Activated CD8-positive, alpha-beta T cell treated with anti-CD3 and anti-CD28 coated beads, Interleukin-2, amount 10 ng/mL, durations not matched to agents 7 days and 5 days (primary cell): ENCODE measurements at regions not wholly inside any gene's neighbourhood (a gene's known extent, or its start where the extent isn't known, plus 50 kb on each side); places are given as distances from the start of the nearest gene placed in this dataset.

Experiments
- ATAC-seq: fragments of 150-1000 bp; cut with Tn5 transposase; one replicate; pipeline ENCODE4 v1.10.0; 2021; ENCODE audit warnings: moderate library complexity
- CTCF ChIA-PET: fragments of 350-600 bp; sonication (Branson Sonifier 250); formaldehyde crosslinking; loops from one replicate; lab custom pipeline; 2021; ENCODE audit warnings: antibody characterized with exemption; lab: Charles Lee
- POLR2A ChIA-PET: fragments of 350-600 bp; sonication (Branson Sonifier 250); formaldehyde crosslinking; loops from one replicate; lab custom pipeline; 2021; ENCODE audit warnings: antibody characterized with exemption; lab: Charles Lee
- DNase-seq: peaks from one replicate; pipeline ENCODE4 v3.0.0-alpha.2; 2020
- H3K27ac Mint-ChIP-seq: one replicate; pipeline ENCODE4 v1.8.0; 2021; ENCODE audit warnings: mild to moderate bottlenecking, mixed read lengths
- H3K27me3 Mint-ChIP-seq: one replicate; pipeline ENCODE4 v1.8.0; 2021; ENCODE audit warnings: low read depth, mixed read lengths
- H3K36me3 Mint-ChIP-seq: one replicate; pipeline ENCODE4 v1.8.0; 2021; ENCODE audit warnings: low read depth, mixed read lengths
- H3K4me1 Mint-ChIP-seq: one replicate; pipeline ENCODE4 v1.8.0; 2021; ENCODE audit warnings: low read depth, mixed read lengths
- H3K4me3 Mint-ChIP-seq: one replicate; pipeline ENCODE4 v1.8.0; 2021; ENCODE audit warnings: mild to moderate bottlenecking, mixed read lengths
- H3K9me3 Mint-ChIP-seq: one replicate; pipeline ENCODE4 v1.8.0; 2022; ENCODE audit warnings: mixed read lengths; ENCODE audit not compliant: insufficient read depth

DNA sequence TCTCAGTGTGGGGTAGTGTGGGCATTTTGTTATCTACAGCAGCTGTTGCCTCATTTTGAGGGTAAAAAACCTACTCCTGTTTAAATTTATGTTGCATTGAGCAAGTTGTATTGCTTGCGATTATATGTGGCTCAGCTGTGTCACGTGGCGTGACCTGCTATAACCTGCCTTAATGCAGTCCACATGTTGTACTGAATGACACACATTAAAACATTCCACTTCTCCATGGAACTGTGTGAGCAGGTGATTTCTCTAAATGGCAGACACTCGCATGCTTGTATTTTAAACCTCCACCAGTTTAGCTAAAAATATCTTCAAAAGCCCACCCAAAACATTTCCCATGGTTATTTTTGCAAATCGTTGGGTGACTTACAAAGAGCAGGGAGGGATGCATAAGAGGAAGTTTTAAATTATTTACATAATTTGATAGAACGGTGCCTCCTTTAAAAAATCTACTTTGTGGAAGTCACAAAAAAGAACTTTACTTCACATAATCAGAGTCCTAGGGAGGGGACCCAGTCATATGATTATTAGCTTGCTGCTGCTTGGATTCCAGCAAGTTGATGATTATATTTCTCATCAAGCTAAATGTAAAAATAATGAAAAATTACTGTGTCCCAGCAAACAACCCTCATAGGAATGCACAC lies 163.3 kb upstream of the ZEB2 start:
- CTCF ChIA-PET, result no interaction called here
- ATAC-seq (no peak), DNase-seq (no peak)
- no peaks in the 10 kb centered on the region for H3K36me3 Mint-ChIP-seq
- H3K27me3 Mint-ChIP-seq, result peaks cover 3% of the 10 kb centered on the region
- H3K9me3 Mint-ChIP-seq, result no peaks in the 10 kb centered on the region
- H3K4me3 Mint-ChIP-seq, result no peak overlapping the region
- POLR2A ChIA-PET, result no interaction called here
- no peaks in the 10 kb centered on the region for H3K4me1 Mint-ChIP-seq
- no peak overlapping the region for H3K27ac Mint-ChIP-seq

DNA sequence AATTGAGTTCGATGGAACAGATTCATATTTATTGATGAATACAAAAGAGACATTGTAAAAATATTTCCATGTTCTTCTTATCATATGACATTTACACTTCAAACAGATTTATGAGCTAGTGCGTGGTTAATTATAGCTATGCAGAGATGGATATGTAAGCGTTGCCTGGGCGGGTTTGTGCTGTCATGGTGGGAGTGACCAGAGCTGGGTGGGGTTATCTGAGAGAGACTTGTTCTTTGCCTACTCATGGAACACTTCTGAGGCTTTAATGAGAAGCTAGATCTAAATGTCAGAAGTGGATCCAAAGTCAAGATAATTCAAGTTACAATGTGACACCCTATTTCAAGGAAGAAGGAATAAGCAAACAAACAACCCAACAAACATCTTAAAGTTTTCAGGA lies 162.3 kb upstream of the ZEB2 start:
- POLR2A ChIA-PET, result no interaction called here
- Mint-ChIP-seq H3K36me3 (no peaks in the 10 kb centered on the region), H3K4me1 (no peaks in the 10 kb centered on the region), H3K27me3 (peaks cover 3% of the 10 kb centered on the region), H3K27ac (no peak overlapping the region), H3K4me3 (no peak overlapping the region), H3K9me3 (no peaks in the 10 kb centered on the region)
- CTCF ChIA-PET, result no interaction called here
- DNase-seq (no peak), ATAC-seq (no peak)

DNA sequence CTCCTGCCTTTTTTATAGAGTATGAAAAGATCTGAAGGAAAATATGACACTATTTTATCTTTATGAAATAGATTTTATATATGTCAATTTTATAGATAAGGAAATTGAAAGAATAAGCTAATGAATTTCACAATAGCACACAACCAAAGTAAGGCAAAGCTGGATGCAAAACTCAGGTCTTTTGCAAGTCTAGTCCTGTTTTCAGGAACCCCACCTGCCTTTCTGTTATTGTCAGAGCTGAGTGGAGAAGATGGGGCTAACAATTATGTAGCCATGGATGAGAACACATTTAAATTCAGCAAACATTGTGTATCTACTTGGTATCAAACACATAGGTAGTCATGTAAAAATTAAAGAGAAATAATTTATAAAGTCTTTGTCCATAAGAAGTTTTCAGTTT lies 161.5 kb upstream of the ZEB2 start:
- CTCF ChIA-PET, result no interaction called here
- no peak overlapping the region for H3K4me3 Mint-ChIP-seq
- no peak for DNase-seq
- H3K27ac Mint-ChIP-seq, result no peak overlapping the region
- peaks cover 3% of the 10 kb centered on the region for H3K27me3 Mint-ChIP-seq
- no peaks in the 10 kb centered on the region for H3K9me3 Mint-ChIP-seq
- no peaks in the 10 kb centered on the region for H3K36me3 Mint-ChIP-seq
- POLR2A ChIA-PET, result no interaction called here
- ATAC-seq, result no peak
- H3K4me1 Mint-ChIP-seq, result no peaks in the 10 kb centered on the region

DNA sequence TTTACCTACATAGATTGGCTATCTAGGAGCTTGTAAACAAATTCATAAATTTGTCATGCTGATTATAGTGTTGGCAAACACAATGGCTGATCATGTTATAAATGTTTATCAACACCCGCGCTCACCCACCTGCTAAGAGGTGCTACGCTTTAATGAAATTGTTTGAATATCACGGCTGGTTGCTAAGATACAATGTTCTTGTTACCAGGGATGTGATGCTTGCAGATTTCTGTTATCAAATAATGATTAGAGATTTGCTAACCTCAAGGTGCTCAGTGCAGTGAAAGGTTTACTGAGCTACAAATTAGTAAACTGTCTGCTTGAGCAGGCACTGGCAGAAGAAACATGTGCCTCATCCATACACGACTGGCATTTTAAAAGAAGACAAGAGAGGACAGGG lies 160.0 kb upstream of the ZEB2 start:
- Mint-ChIP-seq H3K27ac (no peak overlapping the region), H3K27me3 (peaks cover 3% of the 10 kb centered on the region), H3K36me3 (no peaks in the 10 kb centered on the region), H3K4me3 (no peak overlapping the region), H3K9me3 (no peaks in the 10 kb centered on the region), H3K4me1 (no peaks in the 10 kb centered on the region)
- ChIA-PET CTCF (no interaction called here), POLR2A (no interaction called here)
- DNase-seq (no peak), ATAC-seq (no peak)

DNA sequence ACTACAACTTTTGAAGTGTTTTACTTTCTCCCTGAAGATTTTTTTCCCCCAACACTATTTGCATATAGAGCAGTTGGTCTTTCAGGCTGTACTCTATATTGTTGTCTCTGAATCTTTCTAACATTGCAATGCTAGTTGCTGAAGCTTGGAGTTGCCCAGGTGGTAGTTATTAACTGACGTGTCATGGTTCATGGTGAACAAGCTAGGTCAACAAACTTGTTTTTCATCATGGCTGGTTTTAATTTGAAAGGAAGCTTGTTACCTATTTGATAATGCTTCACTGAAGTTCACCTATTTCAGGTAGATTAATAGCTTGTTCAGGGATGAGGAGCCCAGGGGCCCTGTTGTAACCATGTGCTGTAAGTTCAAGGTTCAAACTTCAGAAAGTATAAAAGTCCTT lies 158.8 kb upstream of the ZEB2 start:
- no peak overlapping the region for H3K27ac Mint-ChIP-seq
- ATAC-seq (no peak), DNase-seq (no peak)
- H3K9me3 Mint-ChIP-seq, result no peaks in the 10 kb centered on the region
- no peaks in the 10 kb centered on the region for H3K36me3 Mint-ChIP-seq
- no peak overlapping the region for H3K4me3 Mint-ChIP-seq
- POLR2A ChIA-PET, result no interaction called here
- CTCF ChIA-PET, result no interaction called here
- H3K27me3 Mint-ChIP-seq, result peaks cover 3% of the 10 kb centered on the region
- no peaks in the 10 kb centered on the region for H3K4me1 Mint-ChIP-seq

DNA sequence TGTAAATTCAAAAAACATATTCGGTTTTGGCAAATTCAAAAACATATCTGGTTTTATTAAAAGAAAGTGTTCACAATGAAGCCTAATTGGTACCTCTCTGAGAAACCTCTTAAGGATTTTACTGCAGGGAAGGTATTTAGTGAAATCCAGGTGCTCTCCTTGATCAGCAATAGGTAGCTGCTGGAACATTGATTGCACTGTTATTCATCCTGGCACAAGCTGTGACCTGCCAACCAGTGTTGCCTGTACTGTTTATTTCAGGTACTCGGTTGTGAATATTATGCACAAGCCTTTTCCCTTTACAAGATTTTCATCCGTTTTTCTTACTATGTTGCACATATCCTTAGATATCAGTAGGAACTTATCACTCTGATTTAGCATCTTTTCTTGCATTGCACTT lies 155.8 kb upstream of the ZEB2 start:
- no peaks in the 10 kb centered on the region for H3K36me3 Mint-ChIP-seq
- no peak overlapping the region for H3K4me3 Mint-ChIP-seq
- no peak overlapping the region for H3K27ac Mint-ChIP-seq
- H3K27me3 Mint-ChIP-seq, result no peaks in the 10 kb centered on the region
- no peaks in the 10 kb centered on the region for H3K9me3 Mint-ChIP-seq
- ChIA-PET POLR2A (no interaction called here), CTCF (no interaction called here)
- DNase-seq (no peak), ATAC-seq (no peak)
- H3K4me1 Mint-ChIP-seq, result no peaks in the 10 kb centered on the region

DNA sequence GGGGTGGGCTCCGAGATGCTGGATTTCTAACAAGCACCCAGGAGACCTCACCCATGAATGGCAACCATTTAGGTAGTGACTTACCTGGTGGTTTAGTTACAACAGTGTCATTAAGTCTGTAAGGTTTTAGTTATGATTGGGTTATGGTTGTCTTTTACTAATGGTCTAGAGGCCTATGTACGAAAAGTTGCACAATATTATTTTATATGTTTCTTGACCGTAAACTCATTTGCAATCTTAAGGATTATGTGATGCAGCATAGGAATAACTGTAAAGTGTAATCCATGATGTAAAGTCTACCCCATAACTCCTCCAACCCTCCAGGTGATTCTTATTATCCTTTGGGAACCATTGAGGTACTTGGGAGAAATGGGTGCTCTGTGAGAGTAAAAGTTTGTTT lies 155.4 kb upstream of the ZEB2 start:
- Mint-ChIP-seq H3K27me3 (no peaks in the 10 kb centered on the region), H3K4me1 (no peaks in the 10 kb centered on the region), H3K9me3 (no peaks in the 10 kb centered on the region), H3K27ac (no peak overlapping the region), H3K36me3 (no peaks in the 10 kb centered on the region), H3K4me3 (no peak overlapping the region)
- ATAC-seq, result no peak
- ChIA-PET POLR2A (no interaction called here), CTCF (no interaction called here)
- no peak for DNase-seq

DNA sequence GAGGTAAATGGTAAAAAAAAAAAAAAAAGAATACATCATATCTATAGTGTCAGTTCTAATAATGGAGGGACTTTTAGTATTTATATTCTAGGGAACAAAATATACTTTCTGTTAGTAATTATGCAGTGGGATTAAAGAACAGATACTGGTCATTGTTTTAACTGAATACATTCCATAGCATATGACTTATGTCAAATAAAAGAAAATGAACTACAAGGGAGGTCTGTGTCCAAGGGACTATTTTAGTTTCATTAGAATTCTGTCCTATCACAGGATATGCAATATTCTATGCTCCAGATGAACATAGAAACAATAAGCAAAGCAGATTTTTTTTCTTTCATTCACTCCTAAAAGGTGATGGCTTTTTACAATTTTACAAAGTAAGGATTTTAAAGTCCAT lies 154.2 kb upstream of the ZEB2 start:
- Mint-ChIP-seq H3K27me3 (no peaks in the 10 kb centered on the region), H3K27ac (no peak overlapping the region), H3K36me3 (no peaks in the 10 kb centered on the region), H3K4me3 (no peak overlapping the region), H3K9me3 (no peaks in the 10 kb centered on the region), H3K4me1 (no peaks in the 10 kb centered on the region)
- ATAC-seq (no peak), DNase-seq (no peak)
- ChIA-PET CTCF (no interaction called here), POLR2A (no interaction called here)

DNA sequence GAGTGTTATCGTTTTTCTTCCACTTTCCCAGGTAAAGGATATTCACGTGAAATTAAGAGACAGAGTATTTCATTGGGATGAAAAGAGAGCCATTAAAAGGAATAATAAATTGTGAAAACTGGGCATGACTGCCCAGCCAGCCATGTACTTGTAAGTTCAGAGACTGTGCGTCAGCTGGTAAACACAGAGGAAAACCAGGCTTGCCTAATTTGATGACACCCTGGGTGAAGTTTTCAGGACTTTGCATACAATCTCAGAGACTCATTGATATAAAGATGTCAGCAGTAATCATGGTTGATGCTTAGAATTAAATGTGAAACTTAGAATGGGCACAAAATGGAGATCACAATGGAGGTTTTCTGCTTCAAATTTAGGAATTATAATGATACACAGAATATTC lies 153.5 kb upstream of the ZEB2 start:
- H3K27me3 Mint-ChIP-seq, result no peaks in the 10 kb centered on the region
- no peak for ATAC-seq
- CTCF ChIA-PET, result no interaction called here

DNA sequence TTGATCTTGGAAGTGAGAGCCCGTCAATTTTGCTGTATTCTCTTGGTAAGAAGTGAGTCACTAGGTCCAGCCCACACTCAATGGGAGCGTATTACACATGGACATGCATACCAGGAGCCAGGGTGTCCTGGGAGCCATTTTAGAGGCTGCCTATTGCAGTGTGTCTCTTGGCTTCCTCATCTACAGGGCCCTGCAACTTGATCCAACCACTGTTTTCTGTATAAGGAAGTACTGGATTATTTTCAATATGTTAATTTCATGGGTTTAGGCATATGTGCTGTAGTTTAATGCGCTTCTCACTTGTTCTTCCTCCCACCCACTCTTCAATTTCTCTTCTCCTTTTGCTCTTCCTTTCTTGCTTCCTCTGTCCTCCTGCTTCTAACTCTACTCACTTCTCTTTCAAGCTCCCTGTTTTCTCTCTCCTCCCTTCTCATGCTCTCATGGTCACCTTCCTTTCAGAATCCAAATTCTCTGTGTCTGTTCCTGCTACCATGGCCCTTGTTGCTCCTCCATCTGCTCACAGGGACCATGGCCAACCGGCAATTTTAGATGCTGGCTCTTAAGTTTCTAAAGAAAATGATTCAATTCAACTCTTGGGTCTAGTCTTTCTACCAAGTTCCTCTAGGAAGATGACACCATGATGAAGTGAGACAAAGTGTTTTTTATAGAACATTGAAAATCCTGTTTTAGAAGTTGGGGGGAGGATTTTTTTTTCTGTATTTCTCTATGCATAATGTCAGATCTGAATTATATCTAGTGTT lies 152.0 kb upstream of the ZEB2 start:
- no peaks in the 10 kb centered on the region for H3K36me3 Mint-ChIP-seq
- DNase-seq, result no peak
- H3K4me1 Mint-ChIP-seq, result no peaks in the 10 kb centered on the region
- no peak overlapping the region for H3K27ac Mint-ChIP-seq
- H3K9me3 Mint-ChIP-seq, result no peaks in the 10 kb centered on the region
- no peak for ATAC-seq
- ChIA-PET CTCF (no interaction called here), POLR2A (no interaction called here)
- no peaks in the 10 kb centered on the region for H3K27me3 Mint-ChIP-seq
- H3K4me3 Mint-ChIP-seq, result no peak overlapping the region

More for the DNA sequence above, 153.5 kb upstream of the ZEB2 start:
- H3K4me1 Mint-ChIP-seq, result no peaks in the 10 kb centered on the region
- no peaks in the 10 kb centered on the region for H3K36me3 Mint-ChIP-seq
- no peaks in the 10 kb centered on the region for H3K9me3 Mint-ChIP-seq
- no peak overlapping the region for H3K27ac Mint-ChIP-seq
- no peak for DNase-seq
- POLR2A ChIA-PET, result no interaction called here
- H3K4me3 Mint-ChIP-seq, result no peak overlapping the region

DNA sequence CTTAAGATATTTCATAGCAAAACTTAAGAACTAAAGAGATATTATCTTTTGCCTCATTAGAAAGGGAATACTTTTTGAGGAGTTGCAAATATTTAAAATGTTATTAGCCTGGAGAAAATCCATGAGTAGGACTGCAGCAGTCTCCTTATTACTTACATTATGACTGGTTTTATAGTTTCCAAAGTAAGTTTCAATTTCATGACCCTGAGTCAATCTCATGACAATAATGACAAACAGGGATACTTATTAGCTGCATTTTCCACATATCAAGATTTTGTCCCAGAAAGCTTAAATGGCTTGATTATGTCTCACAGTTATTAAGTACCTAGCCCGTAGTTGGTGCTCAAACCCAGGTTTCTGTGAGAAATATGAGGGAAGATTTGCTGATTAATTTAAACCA lies 150.8 kb upstream of the ZEB2 start:
- Mint-ChIP-seq H3K27me3 (no peaks in the 10 kb centered on the region), H3K36me3 (no peaks in the 10 kb centered on the region), H3K4me1 (no peaks in the 10 kb centered on the region), H3K9me3 (no peaks in the 10 kb centered on the region), H3K4me3 (no peak overlapping the region), H3K27ac (no peak overlapping the region)
- ChIA-PET CTCF (no interaction called here), POLR2A (no interaction called here)
- ATAC-seq, result no peak
- DNase-seq, result no peak

DNA sequence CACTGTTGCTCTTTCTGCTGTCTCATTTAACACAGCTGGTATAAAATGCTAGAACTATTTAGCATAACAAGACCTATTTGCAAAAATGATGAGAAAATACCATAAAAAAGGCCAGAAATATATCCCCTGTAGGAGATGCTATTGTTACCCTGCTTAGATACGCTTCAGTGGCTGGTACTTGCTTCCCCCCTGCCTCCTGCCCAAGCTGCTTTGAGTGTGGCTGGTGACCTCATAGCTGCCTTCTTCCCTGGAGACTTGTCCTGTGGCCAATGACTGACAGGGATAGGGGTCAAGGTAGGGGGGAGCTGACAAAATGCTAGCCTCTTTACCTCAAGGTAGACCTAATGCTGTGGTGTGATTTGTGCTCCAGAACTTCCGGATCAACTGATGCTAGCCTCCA lies 150.2 kb upstream of the ZEB2 start:
- Mint-ChIP-seq H3K9me3 (no peaks in the 10 kb centered on the region), H3K4me3 (no peak overlapping the region), H3K4me1 (no peaks in the 10 kb centered on the region), H3K36me3 (no peaks in the 10 kb centered on the region), H3K27me3 (no peaks in the 10 kb centered on the region), H3K27ac (no peak overlapping the region)
- ChIA-PET CTCF (no interaction called here), POLR2A (no interaction called here)
- no peak for ATAC-seq
- DNase-seq, result no peak
